Germinal center (tissue), 1 donor: ENCODE measurements at regions not wholly inside any gene's neighbourhood (a gene's known extent, or its start where the extent isn't known, plus 50 kb on each side); places are given as distances from the start of the nearest gene placed in this dataset.

ENCODE experiments used
- DNase-seq: peaks from one replicate; pipeline ENCODE4 v3.0.0; 2012; ENCODE audit warnings: mixed read lengths, low spot score

- DNase-seq, result no peak
These were observed 632.0 kb downstream of the BRD1 start for GRCh38 chr22:49195636-49196035.

- no peak for DNase-seq
These were observed 633.7 kb downstream of the BRD1 start for GRCh38 chr22:49193901-49194465.

DNA sequence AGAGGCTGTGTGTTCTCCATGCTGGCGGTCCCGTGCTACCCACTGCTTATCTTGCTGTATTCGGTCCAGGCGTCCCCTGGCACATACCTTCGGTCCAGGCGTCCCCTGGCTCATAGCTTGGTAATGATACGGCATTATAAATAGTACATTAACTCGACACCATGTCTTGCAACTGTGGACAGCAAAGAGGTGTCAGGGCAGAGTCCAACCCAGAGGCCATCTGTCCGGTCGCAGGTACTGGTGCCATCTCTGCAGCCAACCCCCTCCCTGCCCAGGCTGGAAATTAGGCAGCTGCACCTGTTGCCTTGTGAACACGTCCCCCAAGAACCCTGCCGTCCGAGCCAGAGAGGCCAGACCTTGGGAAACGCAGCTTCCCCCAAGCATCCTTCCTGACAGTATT lies 634.3 kb downstream of the BRD1 start:
- no peak for DNase-seq

DNA sequence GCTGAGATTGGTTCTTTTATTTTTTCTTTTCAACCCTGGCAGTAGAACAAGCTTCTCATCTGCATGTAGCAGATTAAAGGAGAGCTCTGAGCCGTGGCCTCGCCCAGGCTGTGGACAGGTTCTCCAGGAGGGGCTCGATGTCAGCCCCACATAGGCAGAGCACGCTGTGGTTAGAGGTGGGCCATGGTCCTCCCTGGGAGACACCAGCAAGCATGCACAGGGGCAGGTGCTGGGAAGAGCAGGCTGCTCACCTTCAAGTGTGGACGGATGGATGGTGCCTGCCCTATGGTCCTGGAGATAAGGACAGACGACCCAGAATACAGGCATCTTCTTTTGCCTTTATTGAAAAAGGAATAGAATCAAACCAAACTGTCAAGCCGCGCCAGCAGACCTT lies 634.8 kb downstream of the BRD1 start:
- no peak for DNase-seq

- DNase-seq, result no peak
These were observed 635.4 kb downstream of the BRD1 start for GRCh38 chr22:49192180-49192856.

- DNase-seq, result no peak
These were observed 636.1 kb downstream of the BRD1 start for GRCh38 chr22:49191506-49191980.

GRCh38 chr22:49190816-49191505 lies 636.7 kb downstream of the BRD1 start:
- no peak for DNase-seq

DNA sequence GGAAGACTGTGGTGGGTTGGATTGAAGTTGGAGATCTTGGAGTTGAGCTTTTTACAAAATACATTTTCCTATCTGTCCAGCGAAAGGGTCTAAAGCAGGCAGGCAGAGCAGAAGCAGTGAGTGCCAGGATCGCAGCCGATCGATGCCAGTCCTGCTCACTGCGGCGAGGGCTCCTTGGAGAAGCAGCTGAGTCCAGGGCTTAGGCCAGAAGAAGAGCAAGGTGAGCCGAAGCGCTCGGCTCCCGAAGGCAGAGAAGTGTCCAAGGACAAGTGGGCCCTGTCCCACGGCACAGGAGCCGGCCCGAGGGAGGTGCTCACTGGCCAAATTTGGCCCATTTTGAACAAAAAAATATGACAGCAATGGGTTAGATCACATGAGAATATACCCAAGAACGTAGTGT lies 637.8 kb downstream of the BRD1 start:
- DNase-seq, result no peak

DNA sequence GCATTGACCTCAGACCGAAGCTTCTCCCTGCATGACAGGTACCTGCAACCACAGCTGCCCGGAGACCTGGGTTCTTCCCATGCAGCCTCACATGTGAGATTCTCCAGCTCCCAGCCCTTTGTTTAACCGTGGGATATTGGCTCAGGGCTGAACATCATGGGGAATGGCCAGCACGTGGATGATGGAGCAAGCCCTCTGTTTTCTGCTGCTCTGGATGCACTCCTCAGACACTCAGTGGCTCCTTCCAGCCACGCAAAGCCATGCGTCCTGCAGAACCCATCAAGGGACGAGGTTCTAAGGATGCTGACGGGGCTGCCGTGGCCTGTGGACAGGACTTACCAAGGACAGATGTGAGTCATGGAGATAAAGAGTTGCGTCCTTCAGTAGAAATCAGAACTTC lies 639.1 kb downstream of the BRD1 start:
- DNase-seq, result no peak

GRCh38 chr22:49188091-49188490 lies 639.6 kb downstream of the BRD1 start:
- DNase-seq, result no peak

DNA sequence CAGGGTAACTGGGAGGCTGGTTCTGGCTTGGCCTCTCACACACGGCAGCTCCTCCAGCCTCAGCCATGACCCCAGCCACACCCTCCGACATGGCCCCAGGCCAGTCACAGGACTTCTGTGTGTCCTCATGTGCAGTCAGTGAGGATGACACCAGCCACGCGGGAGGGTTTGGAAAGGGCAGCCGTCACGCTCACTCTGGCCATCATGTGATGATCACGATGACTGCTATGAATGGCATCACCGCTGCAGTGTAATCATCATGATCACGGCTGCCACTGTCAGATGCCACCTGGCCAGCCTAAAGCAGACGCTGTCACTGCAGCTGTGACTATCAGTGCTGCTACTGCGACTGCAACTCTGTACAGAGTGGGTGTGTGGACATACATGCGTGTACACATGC lies 640.9 kb downstream of the BRD1 start:
- DNase-seq, result no peak

DNA sequence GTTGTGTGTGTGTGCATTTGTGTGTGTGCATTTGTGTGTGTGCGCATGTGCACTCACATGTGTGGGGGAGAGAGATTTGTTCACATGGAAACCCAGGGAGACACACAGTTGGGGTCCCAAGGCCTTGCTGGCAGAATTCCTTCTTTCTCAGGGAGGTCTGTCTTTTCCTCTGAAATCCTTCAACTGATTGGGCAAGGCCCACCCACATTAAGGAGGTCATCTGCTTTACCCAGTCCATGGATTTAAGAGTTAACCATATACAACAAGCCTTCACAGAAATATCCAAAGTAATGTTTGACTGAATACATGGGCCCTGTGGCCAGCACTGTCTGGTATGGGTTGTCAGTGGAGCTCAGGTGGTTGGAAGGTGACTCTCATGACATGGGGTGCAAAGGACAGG lies 641.4 kb downstream of the BRD1 start:
- no peak for DNase-seq

- DNase-seq, result no peak
These were observed 642.2 kb downstream of the BRD1 start for GRCh38 chr22:49185312-49185969.

- DNase-seq, result no peak
These were observed 642.9 kb downstream of the BRD1 start for GRCh38 chr22:49184736-49185135.

DNA sequence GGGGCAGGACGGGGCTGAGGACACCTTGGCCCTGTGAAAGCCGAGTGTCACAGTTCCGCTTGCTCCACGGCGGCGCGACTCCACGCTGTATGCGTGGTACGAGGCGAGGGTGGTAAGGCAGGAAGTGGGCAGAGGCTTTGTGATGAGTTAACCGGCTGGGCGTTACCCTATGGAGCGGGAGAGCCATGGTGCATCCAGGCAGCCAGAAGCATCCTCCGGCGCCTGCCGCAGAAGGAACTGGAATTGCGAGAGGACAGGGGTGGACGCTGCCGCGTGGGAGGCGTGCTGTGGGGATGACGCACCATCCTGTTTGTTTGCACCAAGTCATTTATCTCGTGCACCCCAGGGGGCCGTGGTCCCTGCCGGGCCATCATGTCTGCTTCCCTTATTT lies 643.9 kb downstream of the BRD1 start:
- no peak for DNase-seq

DNA sequence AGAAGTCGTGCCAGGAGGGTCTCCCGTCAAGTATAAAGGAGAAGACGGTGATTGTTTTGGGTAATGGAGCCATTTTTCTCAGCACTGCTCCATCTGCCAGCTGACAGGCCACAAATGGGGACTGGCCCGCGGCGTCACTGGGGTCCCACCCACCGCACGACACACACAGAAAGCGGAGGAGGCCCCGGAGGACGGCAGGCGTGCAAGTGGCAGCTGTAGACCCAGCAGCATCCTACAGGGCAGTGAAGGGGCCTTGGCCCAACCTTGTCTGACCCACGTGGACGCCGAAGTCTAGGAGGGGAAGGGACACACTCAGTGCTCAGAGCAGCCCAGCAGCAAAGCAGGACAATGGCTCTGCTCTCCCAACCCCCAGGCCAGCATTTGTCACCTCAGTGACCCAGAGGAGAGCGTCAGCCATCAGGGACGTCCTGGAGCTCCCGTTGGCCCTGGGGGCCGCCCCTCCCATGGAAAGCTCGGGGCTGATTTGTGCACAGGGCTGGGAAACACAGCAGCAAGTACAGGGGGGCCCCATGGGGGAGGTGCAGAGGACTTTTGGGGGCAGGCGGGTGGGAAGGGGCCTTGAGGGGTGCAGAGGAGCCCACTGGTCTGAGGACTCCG lies 644.4 kb downstream of the BRD1 start:
- no peak for DNase-seq

GRCh38 chr22:49182416-49182815 lies 645.3 kb downstream of the BRD1 start:
- no peak for DNase-seq

DNA sequence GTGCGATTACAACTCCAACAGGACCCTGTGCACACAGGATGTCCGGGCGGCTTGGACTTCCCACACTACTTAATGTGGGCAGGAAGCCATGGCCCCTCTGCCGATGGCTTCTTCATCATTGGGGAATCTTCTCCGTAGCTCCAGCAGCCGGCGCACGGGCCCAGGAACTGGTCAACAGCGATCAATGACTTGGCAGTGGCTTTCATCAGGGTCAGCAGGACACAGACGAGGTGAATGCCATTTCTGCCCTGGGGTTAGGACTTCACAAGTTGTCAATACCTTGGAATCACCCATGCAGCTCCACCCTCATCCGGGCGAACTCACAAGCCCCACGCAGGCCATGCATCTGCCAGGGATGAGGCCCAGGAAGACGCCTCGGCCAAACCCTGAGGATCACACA lies 645.7 kb downstream of the BRD1 start:
- DNase-seq, result no peak

GRCh38 chr22:49181431-49181830 lies 646.2 kb downstream of the BRD1 start:
- no peak for DNase-seq

GRCh38 chr22:49180683-49181024 lies 647.0 kb downstream of the BRD1 start:
- DNase-seq, result no peak

DNA sequence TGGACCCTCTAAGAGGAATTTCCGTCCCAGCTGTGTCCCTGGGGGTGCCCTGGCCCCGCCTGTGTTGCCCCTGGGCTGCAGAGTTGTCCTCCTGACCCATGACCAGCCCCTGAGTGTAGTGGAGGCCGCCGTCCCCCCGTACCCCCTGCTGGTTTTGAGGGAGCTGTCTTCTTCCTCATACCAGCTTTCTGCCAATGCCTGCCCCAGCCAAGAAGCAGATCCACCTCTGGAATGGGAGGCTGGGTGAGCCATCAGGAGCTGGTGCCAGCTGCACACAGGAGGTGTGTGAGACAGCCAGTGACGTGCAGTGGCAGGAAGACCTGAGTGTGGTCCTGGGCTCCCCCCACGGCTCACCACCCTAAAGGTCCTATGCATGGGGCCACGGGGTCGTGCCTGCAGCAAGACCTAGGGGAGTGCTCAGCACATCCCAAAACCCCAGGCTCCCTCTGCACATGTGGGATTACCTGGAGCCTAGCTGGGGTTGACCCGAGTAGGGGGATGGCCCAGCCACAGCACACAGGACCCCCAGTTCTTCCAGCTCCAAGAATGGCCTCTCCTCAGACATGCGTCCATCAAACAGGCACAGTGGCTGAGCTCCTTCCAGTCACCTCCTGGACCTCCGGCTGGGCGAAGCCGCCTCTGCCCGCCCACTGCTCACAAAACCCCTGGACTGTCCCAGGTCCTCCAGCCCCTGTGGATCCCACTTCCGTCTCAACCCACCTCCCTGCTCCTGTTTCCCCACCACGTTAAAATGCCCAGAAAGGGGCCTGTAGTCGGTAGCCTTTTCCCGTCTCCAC lies 647.6 kb downstream of the BRD1 start:
- DNase-seq, result no peak

DNA sequence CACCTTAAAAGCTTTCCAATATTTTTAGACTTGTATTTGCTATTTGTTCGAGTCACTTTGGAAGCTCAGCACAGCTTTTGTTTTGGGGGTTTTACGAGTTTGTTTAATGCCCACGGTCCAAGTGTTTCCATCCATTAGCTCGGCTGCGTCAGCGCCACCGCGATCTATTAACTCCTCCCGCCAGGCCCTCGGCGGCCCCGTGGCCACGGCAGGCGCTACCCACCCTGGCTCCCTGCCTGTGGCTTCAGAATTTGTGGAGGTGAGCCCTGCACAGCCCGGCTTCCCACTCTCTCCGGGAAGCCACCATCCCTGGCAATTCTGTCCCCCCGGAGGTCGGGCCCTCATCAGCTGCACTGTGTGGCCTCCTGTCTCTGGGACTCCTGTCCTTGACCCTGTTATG lies 648.5 kb downstream of the BRD1 start:
- no peak for DNase-seq
